ENCODE measurements at regions not wholly inside any gene's neighbourhood (a gene's known extent, or its start where the extent isn't known, plus 50 kb on each side); places are given as distances from the start of the nearest gene placed in this dataset.

DNA sequence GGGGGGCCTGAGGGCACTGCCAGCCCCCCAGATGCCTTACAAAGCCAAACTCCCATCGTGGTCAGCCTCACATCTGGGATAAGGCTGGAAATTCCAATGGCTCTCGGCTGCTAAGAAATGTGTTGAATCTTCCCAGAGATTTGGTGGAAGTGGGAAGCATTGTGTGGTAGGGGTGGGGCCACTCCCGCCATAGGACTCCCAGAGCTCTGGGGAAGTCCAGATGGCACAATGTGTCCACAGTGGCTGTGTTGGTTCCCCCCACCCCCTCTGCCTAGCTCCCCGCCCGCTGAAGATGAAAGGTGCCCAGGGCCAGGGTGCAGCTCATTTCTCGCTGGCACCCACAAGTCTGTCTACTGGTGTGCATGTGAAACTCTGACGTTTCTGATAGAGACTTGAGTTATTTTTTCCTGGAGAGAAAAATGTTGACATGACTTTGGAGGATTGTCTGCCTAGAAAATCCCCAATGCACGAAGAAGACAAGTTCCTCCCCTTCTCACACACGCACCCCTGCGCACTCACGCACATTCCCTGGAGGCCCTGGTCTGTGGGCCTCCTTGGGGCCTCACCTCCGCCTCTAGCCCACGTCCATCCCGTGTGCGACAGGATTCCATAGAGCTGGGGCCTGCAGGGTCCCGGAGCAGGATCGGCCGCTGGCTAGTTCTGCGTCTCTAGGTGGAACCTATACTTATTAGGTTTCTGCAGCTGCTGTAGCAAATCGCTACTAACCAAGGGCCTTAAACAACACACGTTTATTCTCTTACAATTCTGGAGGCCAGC lies 199.1 kb downstream of the ZFP36L2 start:
- Mint-ChIP-seq H3K9me3 (ENCODE audit: low read depth) (peaks cover 3% of the 10 kb centered on the region), H3K27ac (no peak overlapping the region), H3K36me3 (ENCODE audit: low read depth) (peaks cover 2% of the 10 kb centered on the region), H3K27me3 (no peaks in the 10 kb centered on the region), H3K4me3 (no peak overlapping the region), H3K4me1 (peaks cover 17% of the 10 kb centered on the region)
- ChIA-PET POLR2A (no interaction called here), CTCF (interaction anchor here (0.5 to 1.2 kb wide), 4 partner anchors 9 to 401 kb away, joined by 3 to 4 read pairs (median 3); no protein-coding TSS in a partner anchor)
- ATAC-seq (no peak), DNase-seq (no peak)
- intact Hi-C loops (cut with DNase I, micrococcal nuclease) = loop anchor here in 1 of 2 experiments (5.0 kb wide), 1 partner anchor 200 kb away; the partner anchor contains the start of gene ZFP36L2

DNA sequence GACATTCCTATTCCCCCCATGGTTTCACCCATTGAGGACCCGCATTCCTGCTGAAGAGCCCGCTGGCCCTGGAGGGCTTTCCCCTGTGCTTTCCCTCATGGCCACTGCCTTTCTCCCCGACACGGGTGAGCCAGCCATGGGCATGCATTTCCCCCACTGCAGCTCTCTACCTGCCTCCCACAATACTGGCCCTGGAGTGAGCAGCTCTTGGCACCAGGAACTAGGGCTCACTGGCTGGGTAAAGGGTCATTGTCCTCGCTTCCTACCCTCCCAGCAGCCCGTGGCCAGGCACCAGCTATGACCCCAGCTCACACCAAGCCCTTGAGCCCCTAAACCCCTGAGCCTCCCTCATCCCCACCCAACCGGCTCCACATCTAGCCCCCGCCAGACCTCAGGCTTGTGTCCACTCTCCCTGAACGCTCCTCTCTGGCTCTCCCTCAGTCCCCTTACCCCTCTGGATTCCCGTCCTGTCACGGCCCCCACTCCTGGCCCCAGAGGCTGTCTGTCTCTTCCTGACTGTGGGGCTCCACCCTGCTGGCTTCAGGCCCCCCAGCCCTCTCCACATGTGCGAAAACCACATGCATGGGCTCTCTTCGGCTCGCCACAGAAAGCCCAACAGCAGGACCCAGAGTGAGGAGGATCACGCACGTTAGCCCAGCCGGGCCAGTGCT lies 199.8 kb downstream of the ZFP36L2 start:
- Mint-ChIP-seq H3K4me3 (no peak overlapping the region), H3K27ac (no peak overlapping the region), H3K27me3 (no peaks in the 10 kb centered on the region), H3K9me3 (ENCODE audit: low read depth) (peaks cover 5% of the 10 kb centered on the region), H3K4me1 (peaks cover 14% of the 10 kb centered on the region), H3K36me3 (ENCODE audit: low read depth) (peaks cover 2% of the 10 kb centered on the region)
- intact Hi-C loops (cut with DNase I, micrococcal nuclease) = loop anchor here in 1 of 2 experiments (5.0 kb wide), 1 partner anchor 201 kb away; the partner anchor contains the start of gene ZFP36L2
- ChIA-PET POLR2A (no interaction called here), CTCF (interaction anchor here (0.7 to 1.2 kb wide), 2 partner anchors 22 to 189 kb away, joined by 3 to 4 read pairs; no protein-coding TSS in a partner anchor)
- DNase-seq = no peak
- no peak for ATAC-seq

DNA sequence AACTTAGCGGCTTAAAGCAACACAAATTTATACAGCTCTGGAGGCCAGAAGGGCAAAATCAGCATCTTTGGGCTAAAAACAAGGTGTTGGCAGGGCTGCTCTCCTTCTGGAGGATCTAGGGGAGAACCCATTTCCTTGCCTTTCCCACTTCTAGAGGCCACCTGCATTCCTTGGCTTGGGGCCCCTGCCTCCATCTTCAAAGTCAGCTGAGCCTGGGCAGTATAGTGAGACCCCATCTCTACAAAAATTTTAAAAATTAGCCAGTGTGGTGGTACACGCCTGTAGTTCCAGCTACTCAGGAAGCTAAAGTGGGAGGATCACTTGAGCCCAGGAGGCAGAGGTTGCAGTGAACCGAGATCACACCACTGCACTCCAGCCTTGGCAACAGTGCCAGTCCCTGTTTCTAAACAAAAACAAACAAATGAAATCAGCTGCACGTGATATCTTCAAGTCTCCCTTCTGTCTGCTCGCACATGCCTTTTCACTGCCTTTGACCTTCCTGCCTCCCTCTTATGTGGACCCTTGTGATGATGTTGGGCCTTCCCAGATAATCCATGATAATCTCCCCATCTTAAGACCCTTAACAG lies 200.6 kb downstream of the ZFP36L2 start:
- ChIA-PET CTCF (interaction anchor here (0.6 to 1.2 kb wide), 4 partner anchors 12 to 190 kb away, joined by 3 to 4 read pairs (median 3); no protein-coding TSS in a partner anchor), POLR2A (no interaction called here)
- Mint-ChIP-seq H3K9me3 (ENCODE audit: low read depth) (peaks cover 5% of the 10 kb centered on the region), H3K36me3 (ENCODE audit: low read depth) (peaks cover 2% of the 10 kb centered on the region), H3K27me3 (no peaks in the 10 kb centered on the region), H3K27ac (no peak overlapping the region), H3K4me3 (no peak overlapping the region), H3K4me1 (peaks cover 14% of the 10 kb centered on the region)
- ATAC-seq (no peak), DNase-seq (no peak)
- intact Hi-C loops (cut with DNase I, micrococcal nuclease) = loop anchor here in 1 of 2 experiments (5.0 kb wide), 1 partner anchor 201 kb away; the partner anchor contains the start of gene ZFP36L2

DNA sequence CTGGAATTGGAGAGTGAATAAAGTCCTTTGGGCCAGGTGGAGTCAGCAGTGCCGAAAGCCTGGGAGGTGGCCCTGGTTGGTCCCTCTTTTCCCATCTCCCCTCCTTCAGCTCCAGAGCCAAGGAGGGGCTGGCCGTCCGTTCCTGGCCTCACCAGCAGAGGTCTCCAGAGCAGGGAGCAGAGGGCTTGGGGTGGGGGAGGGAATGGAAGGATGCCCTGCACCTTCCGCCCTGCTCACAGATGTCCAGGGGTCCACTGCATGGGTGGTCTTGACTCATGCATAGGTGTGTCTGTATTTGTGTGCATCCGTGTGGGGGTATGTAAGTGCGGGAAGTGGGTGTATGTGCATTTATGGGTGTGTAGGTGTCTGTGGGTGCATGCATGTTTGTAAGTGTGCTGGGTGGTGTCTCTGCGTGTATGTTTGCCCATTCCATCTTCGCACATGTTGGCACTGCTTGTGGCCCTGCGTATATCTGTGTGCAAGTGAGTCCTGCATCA lies 201.8 kb downstream of the ZFP36L2 start:
- peak; percentile 72 for DNase-seq
- ChIA-PET POLR2A (no interaction called here), CTCF (interaction anchor here (0.9 to 1.5 kb wide), 6 partner anchors 13 to 460 kb away, joined by 3 to 7 read pairs (median 4); no protein-coding TSS in a partner anchor)
- peaks cover 7% of the 10 kb centered on the region for H3K9me3 Mint-ChIP-seq (ENCODE audit: low read depth)
- intact Hi-C loops (cut with DNase I, micrococcal nuclease) = loop anchor here (1.0 to 5.0 kb wide), 3 partner anchors 203 to 458 kb away; partner anchors contain the start of gene ZFP36L2 (in 1 of the 2)
- H3K27ac Mint-ChIP-seq = no peak overlapping the region
- H3K4me1 Mint-ChIP-seq = peaks cover 14% of the 10 kb centered on the region
- H3K4me3 Mint-ChIP-seq = no peak overlapping the region
- H3K27me3 Mint-ChIP-seq = no peaks in the 10 kb centered on the region
- peaks cover 2% of the 10 kb centered on the region for H3K36me3 Mint-ChIP-seq (ENCODE audit: low read depth)
- peak; percentile 64 for ATAC-seq

DNA sequence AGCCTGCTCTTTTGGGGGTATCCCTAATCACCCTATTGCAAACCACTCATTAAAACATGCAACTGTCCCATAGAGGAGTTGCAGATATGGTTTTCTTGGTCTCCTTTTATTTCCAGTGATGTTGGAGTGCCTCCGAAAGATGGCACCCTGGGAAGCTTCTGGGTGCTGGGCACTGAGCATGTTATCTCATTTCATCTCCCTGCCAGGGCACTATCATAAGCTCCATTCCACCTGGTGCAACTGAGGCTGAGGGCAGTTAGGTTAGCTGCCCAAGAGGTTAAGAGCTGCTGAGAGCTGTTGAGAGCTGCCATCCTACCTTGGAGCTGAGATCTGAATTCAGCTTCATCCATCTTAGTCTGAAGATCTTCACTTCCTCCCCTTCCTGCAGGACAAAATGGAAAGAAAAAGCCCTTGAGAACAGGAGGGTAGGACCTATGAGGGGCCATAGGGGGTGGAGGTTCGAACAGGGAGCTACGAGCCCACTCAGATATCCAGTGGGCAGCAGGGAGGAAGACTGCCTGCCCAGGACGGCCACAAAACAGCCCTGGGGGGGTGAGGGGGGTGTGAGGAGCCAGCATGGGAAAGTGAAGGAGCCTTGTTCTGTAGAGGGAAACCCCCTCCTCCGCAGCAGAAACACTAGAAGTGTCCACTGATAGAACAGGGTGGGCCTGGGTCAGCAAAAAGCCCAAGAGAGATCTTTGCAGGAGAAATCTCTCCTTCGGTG lies 202.5 kb downstream of the ZFP36L2 start:
- Mint-ChIP-seq H3K4me3 (no peak overlapping the region), H3K27ac (no peak overlapping the region), H3K9me3 (ENCODE audit: low read depth) (peaks cover 7% of the 10 kb centered on the region), H3K4me1 (peaks cover 14% of the 10 kb centered on the region), H3K36me3 (ENCODE audit: low read depth) (peaks cover 2% of the 10 kb centered on the region), H3K27me3 (no peaks in the 10 kb centered on the region)
- ATAC-seq (no peak), DNase-seq (no peak)
- intact Hi-C loops (cut with DNase I, micrococcal nuclease) = loop anchor here in 1 of 2 experiments (1.0 to 5.0 kb wide), 3 partner anchors 77 to 458 kb away; no protein-coding TSS in a partner anchor
- CTCF ChIA-PET = interaction anchor here (0.5 to 1.5 kb wide), 10 partner anchors 9 to 460 kb away, joined by 3 to 7 read pairs (median 3); no protein-coding TSS in a partner anchor
- POLR2A ChIA-PET = no interaction called here

DNA sequence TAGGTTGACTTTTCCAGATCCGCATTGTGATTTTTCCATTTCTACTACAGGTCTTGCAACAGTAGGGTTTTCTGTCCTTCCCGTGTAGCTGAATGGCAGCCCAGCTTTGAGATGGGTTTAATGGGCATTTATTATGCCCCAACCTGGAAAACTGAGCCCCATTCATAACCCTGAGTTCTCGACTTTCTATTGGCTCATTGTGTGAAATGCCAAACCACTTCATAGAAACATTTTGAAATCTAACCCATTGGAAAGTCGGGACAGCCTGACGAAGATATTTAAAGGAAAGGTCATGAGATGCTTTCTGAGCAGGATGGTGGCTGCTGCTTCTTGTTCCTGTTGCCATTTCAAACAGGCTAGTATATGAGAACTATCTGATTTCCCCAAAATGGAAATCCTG lies 203.5 kb downstream of the ZFP36L2 start:
- no peak for ATAC-seq
- Mint-ChIP-seq H3K27me3 (no peaks in the 10 kb centered on the region), H3K4me3 (no peak overlapping the region), H3K9me3 (ENCODE audit: low read depth) (peaks cover 7% of the 10 kb centered on the region), H3K36me3 (ENCODE audit: low read depth) (peaks cover 2% of the 10 kb centered on the region), H3K4me1 (peaks cover 14% of the 10 kb centered on the region), H3K27ac (no peak overlapping the region)
- intact Hi-C loops (cut with DNase I, micrococcal nuclease) = loop anchor here in 1 of 2 experiments (2.0 to 5.0 kb wide), 2 partner anchors 76 to 459 kb away; no protein-coding TSS in a partner anchor
- ChIA-PET POLR2A (no interaction called here), CTCF (interaction anchor here (0.7 to 1.0 kb wide), 4 partner anchors 14 to 552 kb away, joined by 3 read pairs; no protein-coding TSS in a partner anchor)
- no peak for DNase-seq

DNA sequence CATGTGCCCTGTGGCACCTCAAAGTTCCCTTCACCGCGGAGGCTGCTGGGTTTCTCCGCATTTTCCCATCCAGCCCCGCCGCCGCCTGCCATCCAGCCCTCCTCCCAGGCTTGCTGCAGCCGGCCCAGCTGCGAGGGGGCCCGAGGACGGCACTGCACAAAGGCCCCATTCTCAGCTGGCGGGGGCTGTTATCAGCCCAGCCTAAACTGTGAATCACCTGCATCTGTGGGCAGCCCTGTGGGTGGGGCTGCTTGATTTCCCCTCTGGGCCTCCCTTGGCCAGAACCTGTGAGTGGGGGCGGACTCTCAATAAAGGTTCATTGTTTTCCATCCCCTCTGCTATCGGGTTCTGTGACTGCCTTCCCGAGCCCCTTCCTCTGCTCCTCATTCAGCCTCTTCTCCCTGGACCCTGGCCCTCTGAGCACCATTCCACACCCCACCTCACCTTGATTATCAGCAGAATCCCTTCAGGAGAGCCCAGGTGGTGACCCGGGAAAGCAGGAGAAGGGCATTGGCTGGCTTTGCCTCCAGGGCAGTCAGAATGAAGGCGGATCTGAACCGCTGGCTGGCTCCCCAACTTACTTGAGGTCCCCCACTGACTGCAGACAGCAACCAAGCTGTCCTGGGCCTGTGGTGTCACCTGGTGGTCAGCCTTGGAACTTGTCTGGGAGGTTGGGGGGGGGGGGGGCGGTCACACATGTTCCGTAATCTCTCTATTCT lies 204.5 kb downstream of the ZFP36L2 start:
- H3K27ac Mint-ChIP-seq = no peak overlapping the region
- ATAC-seq = no peak
- H3K4me3 Mint-ChIP-seq = no peak overlapping the region
- H3K9me3 Mint-ChIP-seq (ENCODE audit: low read depth) = peaks cover 7% of the 10 kb centered on the region
- H3K27me3 Mint-ChIP-seq = no peaks in the 10 kb centered on the region
- intact Hi-C loops (cut with DNase I, micrococcal nuclease) = loop anchor here in 1 of 2 experiments (2.0 to 5.0 kb wide), 2 partner anchors 75 to 460 kb away; no protein-coding TSS in a partner anchor
- CTCF ChIA-PET = interaction anchor here (0.5 to 1.0 kb wide), 4 partner anchors 74 to 553 kb away, joined by 3 read pairs; no protein-coding TSS in a partner anchor
- peaks cover 2% of the 10 kb centered on the region for H3K36me3 Mint-ChIP-seq (ENCODE audit: low read depth)
- POLR2A ChIA-PET = no interaction called here
- DNase-seq = peak; percentile 30
- H3K4me1 Mint-ChIP-seq = peaks cover 14% of the 10 kb centered on the region

DNA sequence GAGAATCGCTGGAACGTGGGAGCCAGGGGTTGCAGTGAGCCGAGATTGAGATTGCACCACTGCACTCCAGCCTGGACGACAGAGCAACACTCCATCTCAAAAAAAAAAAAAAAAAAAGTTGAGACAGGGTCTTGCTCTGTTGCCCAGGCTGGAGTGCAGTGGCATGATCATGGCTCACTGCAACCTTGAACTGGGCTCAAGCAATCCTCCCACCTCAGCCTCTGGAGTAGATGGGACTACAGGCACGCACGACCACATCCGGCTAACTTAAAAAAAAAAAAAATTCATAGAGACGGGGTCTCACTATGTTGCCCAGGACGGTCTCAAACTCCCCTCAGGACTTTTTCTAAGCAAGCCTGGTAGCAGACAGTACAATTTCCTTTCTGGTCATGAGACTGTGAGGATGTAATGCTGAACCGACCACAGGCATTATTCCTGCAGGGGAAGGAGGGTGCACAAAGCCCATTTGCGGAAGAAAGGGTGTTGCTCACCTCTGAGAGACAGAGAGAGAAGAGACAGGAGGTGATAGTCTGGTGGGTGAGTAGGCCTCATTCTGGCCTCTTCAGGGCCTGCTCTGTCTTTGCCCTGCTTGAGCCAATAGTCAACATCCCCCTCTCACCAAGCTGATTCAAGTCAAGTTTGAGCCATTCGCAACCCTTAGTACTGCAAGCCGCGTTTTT lies 205.3 kb downstream of the ZFP36L2 start:
- Mint-ChIP-seq H3K27me3 (no peaks in the 10 kb centered on the region), H3K4me1 (peaks cover 14% of the 10 kb centered on the region), H3K36me3 (ENCODE audit: low read depth) (peaks cover 2% of the 10 kb centered on the region), H3K27ac (no peak overlapping the region), H3K9me3 (ENCODE audit: low read depth) (peaks cover 7% of the 10 kb centered on the region), H3K4me3 (no peak overlapping the region)
- intact Hi-C loops (cut with DNase I, micrococcal nuclease) = loop anchor here in 1 of 2 experiments (5.0 kb wide), 1 partner anchor 461 kb away; no protein-coding TSS in a partner anchor
- POLR2A ChIA-PET = no interaction called here
- DNase-seq (no peak), ATAC-seq (no peak)
- CTCF ChIA-PET = interaction anchor here (0.5 kb wide), 1 partner anchor 94 kb away, joined by 3 read pairs; no protein-coding TSS in a partner anchor

DNA sequence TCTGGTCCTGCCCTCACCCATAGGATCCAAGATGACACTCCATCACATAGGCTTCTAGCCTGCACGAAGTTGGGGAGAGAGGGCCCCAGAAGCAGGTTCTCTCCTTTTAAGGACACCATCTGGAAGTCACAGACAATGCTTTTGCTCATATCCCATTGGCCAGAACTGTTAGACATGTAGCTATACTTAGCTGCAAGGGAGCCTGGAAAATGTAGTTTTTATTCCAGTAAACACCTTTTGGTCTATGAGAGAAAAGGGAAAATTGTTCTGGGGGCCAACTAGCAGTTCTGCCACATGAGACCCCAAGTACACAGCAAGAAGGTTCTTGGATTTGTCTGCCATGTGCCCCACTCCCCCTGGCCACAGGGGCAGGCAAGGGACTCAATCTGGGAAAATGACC lies 206.1 kb downstream of the ZFP36L2 start:
- Mint-ChIP-seq H3K27ac (no peak overlapping the region), H3K4me3 (no peak overlapping the region), H3K4me1 (peaks cover 12% of the 10 kb centered on the region), H3K27me3 (no peaks in the 10 kb centered on the region), H3K9me3 (ENCODE audit: low read depth) (peaks cover 7% of the 10 kb centered on the region), H3K36me3 (ENCODE audit: low read depth) (peaks cover 2% of the 10 kb centered on the region)
- ChIA-PET CTCF (no interaction called here), POLR2A (no interaction called here)
- ATAC-seq (no peak), DNase-seq (no peak)
- intact Hi-C loops (cut with DNase I, micrococcal nuclease) = loop anchor here in 1 of 2 experiments (5.0 kb wide), 1 partner anchor 462 kb away; no protein-coding TSS in a partner anchor

All from activated CD4-positive, alpha-beta T cell treated with anti-CD3 and anti-CD28 coated beads for 36 hours (primary cell).